ENCODE measurements at regions not wholly inside any gene's neighbourhood (a gene's known extent, or its start where the extent isn't known, plus 50 kb on each side); places are given as distances from the start of the nearest gene placed in this dataset.

- peak overlapping the region; percentile 52 for H3K4me3 ChIP-seq (ENCODE audit: low read depth, low read length)
- peaks cover 11% of the 10 kb centered on the region; the same call in 1 of the 2 replicates for H3K4me1 ChIP-seq
- DNase-seq = peak; percentile 30 to 50
- Mint-ChIP-seq H3K4me3 (ENCODE audit: unreplicated experiment) (peak overlapping the region; percentile 76), H3K36me3 (ENCODE audit: insufficient read depth, unreplicated experiment) (peaks cover 49% of the 10 kb centered on the region), H3K9me3 (ENCODE audit: unreplicated experiment) (no peaks in the 10 kb centered on the region), H3K27ac (ENCODE audit: unreplicated experiment) (peak overlapping the region; percentile 92), H3K4me1 (ENCODE audit: low read depth, unreplicated experiment) (no peaks in the 10 kb centered on the region), H3K27me3 (ENCODE audit: insufficient read depth, unreplicated experiment) (no peaks in the 10 kb centered on the region)
- no peaks in the 10 kb centered on the region for H3K36me3 ChIP-seq (ENCODE audit: control insufficient read depth, insufficient read depth, low read length)
- no peaks in the 10 kb centered on the region for H3K9me3 ChIP-seq
- no peak for TF ChIP-seq CTCF (IDR thresholded peaks at IDR 0.05; ENCODE audit: insufficient read depth in 1 of 2, low read depth in 1 of 2, low read length in 1 of 2, severe bottlenecking in 1 of 2, unreplicated experiment in 1 of 2)
- intact Hi-C loops (cut with micrococcal nuclease; ENCODE audit: unreplicated experiment) = no loop called here
- no peaks in the 10 kb centered on the region for H3K27me3 ChIP-seq (replicated peaks; ENCODE audit: control insufficient read depth, insufficient read depth, low read length)
- POLR2A ChIA-PET = interaction anchor here (0.6 to 4.8 kb wide), 9 partner anchors 10 to 110 kb away, joined by 3 to 77 read pairs (median 11); a partner anchor contains a TSS
- CTCF ChIA-PET = interaction anchor here (1.0 kb wide), 1 partner anchor 10 kb away, joined by 4 read pairs; no protein-coding TSS in a partner anchor
- no TSS peak for BruUV-seq (replicated peaks)
Observed at GRCh38 chr6:26232940-26233648, 131.9 kb upstream of the BTN3A2 start.

- peak overlapping the region; percentile 76 for H3K4me3 Mint-ChIP-seq (ENCODE audit: unreplicated experiment)
- Histone ChIP-seq H3K4me1 (peaks cover 11% of the 10 kb centered on the region; the same call in 1 of the 2 replicates), H3K4me3 (ENCODE audit: low read depth, low read length) (peak overlapping the region; percentile 52), H3K9me3 (no peaks in the 10 kb centered on the region), H3K36me3 (ENCODE audit: control insufficient read depth, insufficient read depth, low read length) (no peaks in the 10 kb centered on the region), H3K27me3 (replicated peaks; ENCODE audit: control insufficient read depth, insufficient read depth, low read length) (no peaks in the 10 kb centered on the region)
- no peaks in the 10 kb centered on the region for H3K4me1 Mint-ChIP-seq (ENCODE audit: low read depth, unreplicated experiment)
- no peaks in the 10 kb centered on the region for H3K27me3 Mint-ChIP-seq (ENCODE audit: insufficient read depth, unreplicated experiment)
- TF ChIP-seq CTCF (IDR thresholded peaks at IDR 0.05; ENCODE audit: insufficient read depth in 1 of 2, low read depth in 1 of 2, low read length in 1 of 2, severe bottlenecking in 1 of 2, unreplicated experiment in 1 of 2) = no peak
- no peaks in the 10 kb centered on the region for H3K9me3 Mint-ChIP-seq (ENCODE audit: unreplicated experiment)
- peaks cover 49% of the 10 kb centered on the region for H3K36me3 Mint-ChIP-seq (ENCODE audit: insufficient read depth, unreplicated experiment)
- POLR2A ChIA-PET = interaction anchor here (0.6 to 4.8 kb wide), 16 partner anchors 9 to 1604 kb away, joined by 3 to 77 read pairs (median 5); a partner anchor contains a TSS
- CTCF ChIA-PET = interaction anchor here (0.7 to 1.4 kb wide), 3 partner anchors 11 to 36 kb away, joined by 3 to 6 read pairs (median 4); a partner anchor contains a TSS
- DNase-seq = peak; percentile 20 to 50
- BruUV-seq (replicated peaks) = no TSS peak
- H3K27ac Mint-ChIP-seq (ENCODE audit: unreplicated experiment) = peak overlapping the region; percentile 92
- intact Hi-C loops (cut with micrococcal nuclease; ENCODE audit: unreplicated experiment) = loop anchor here (1.0 kb wide), 1 partner anchor 8 kb away; no protein-coding TSS in a partner anchor
Observed at GRCh38 chr6:26233649-26234420, 131.2 kb upstream of the BTN3A2 start.

All from Caco-2 (cell line).